ENCODE measurements at regions not wholly inside any gene's neighbourhood (a gene's known extent, or its start where the extent isn't known, plus 50 kb on each side); places are given as distances from the start of the nearest gene placed in this dataset.
"Not testable (repeated sequence)": the region's sequence is repeated elsewhere in the genome, so short reads cannot be mapped to it uniquely, and the experiment has no call there.

DNA sequence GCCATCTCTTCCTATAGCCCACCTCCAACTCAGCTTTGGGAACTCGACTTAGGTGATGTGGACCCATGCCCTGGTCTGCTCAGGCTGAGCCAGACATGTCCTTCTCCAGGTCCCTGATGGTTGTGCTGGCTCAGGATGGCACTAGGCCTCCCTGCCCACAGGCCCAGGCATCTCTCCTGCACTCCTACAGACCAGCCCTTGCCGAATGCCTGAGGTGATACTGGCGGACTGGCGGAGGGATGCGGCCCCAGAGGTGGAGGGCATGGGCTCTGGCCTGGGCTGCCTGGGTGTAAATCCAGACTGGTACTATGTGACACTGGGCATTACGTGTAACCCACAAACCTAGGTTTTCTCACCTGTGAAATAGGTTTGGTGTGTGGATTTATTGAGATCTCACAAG, 352.8 kb downstream of the SHANK2 start:
- Histone ChIP-seq H3K36me3 (ENCODE audit: low read depth) (no peaks in the 10 kb centered on the region), H3K27me3 (ENCODE audit: insufficient read depth, poor library complexity, severe bottlenecking) (no peaks in the 10 kb centered on the region), H3K4me3 (ENCODE audit: severe bottlenecking) (no peak overlapping the region), H3K27ac (ENCODE audit: poor library complexity, severe bottlenecking) (no peak overlapping the region), H3K4me1 (ENCODE audit: insufficient read depth, poor library complexity, severe bottlenecking) (no peaks in the 10 kb centered on the region), H3K9me3 (ENCODE audit: severe bottlenecking) (no peaks in the 10 kb centered on the region)
- ATAC-seq (ENCODE audit: low read depth), result no peak
- DNase-seq (ENCODE audit: low spot score), result no peak
- TF ChIP-seq CTCF (IDR thresholded peaks at IDR 0.05; ENCODE audit: poor library complexity, severe bottlenecking), result no peak

GRCh38 chr11:70900540-70900939, 351.8 kb downstream of the SHANK2 start:
- Histone ChIP-seq H3K36me3 (ENCODE audit: low read depth) (no peaks in the 10 kb centered on the region), H3K4me3 (ENCODE audit: severe bottlenecking) (no peak overlapping the region), H3K4me1 (ENCODE audit: insufficient read depth, poor library complexity, severe bottlenecking) (no peaks in the 10 kb centered on the region), H3K9me3 (ENCODE audit: severe bottlenecking) (no peaks in the 10 kb centered on the region), H3K27ac (ENCODE audit: poor library complexity, severe bottlenecking) (no peak overlapping the region), H3K27me3 (ENCODE audit: insufficient read depth, poor library complexity, severe bottlenecking) (no peaks in the 10 kb centered on the region)
- no peak for DNase-seq (ENCODE audit: low spot score)
- no peak for TF ChIP-seq CTCF (IDR thresholded peaks at IDR 0.05; ENCODE audit: poor library complexity, severe bottlenecking)
- ATAC-seq (ENCODE audit: low read depth), result no peak

DNA sequence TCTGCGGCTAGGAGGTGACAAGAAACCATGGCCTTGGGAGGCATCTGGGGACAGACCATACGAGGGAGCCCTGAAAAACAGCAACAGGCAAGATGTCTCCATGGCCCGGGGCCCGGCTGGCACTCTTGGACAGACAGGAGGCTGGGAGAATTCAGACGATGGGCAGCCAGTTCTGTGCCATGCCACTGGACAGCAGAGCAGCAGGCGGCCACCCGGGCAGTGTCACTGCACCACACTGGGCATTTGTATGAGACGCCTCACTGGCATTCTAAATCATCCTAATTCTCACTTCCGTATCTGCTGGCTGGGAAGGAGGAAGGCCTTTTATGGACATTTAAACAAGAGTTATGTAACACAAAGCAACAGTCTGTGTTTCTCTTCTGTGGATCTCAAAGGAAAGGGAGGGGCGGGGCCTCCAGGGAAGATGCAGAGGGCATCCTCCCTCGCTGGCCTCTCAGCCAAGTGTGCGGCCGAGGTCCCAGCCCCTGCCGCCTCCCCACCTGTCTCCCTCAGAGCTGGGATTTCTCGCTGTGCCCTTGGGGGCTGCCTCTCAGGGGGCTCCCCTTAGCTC, 350.3 kb downstream of the SHANK2 start:
- Histone ChIP-seq H3K36me3 (ENCODE audit: low read depth) (no peaks in the 10 kb centered on the region), H3K9me3 (ENCODE audit: severe bottlenecking) (no peaks in the 10 kb centered on the region), H3K27me3 (ENCODE audit: insufficient read depth, poor library complexity, severe bottlenecking) (no peaks in the 10 kb centered on the region), H3K4me3 (ENCODE audit: severe bottlenecking) (no peak overlapping the region), H3K27ac (ENCODE audit: poor library complexity, severe bottlenecking) (no peak overlapping the region), H3K4me1 (ENCODE audit: insufficient read depth, poor library complexity, severe bottlenecking) (no peaks in the 10 kb centered on the region)
- 0 out of 3 replicates have a peak, but pooled peaks have one; percentile 40 for ATAC-seq (ENCODE audit: low read depth)
- TF ChIP-seq CTCF (IDR thresholded peaks at IDR 0.05; ENCODE audit: poor library complexity, severe bottlenecking), result no peak
- no peak for DNase-seq (ENCODE audit: low spot score)

- ATAC-seq (ENCODE audit: low read depth); H3K27me3 ChIP-seq (ENCODE audit: insufficient read depth, poor library complexity, severe bottlenecking); DNase-seq (ENCODE audit: low spot score): not testable (repeated sequence)
Observed at GRCh38 chr11:70903229-70903628, 349.1 kb downstream of the SHANK2 start.

DNA sequence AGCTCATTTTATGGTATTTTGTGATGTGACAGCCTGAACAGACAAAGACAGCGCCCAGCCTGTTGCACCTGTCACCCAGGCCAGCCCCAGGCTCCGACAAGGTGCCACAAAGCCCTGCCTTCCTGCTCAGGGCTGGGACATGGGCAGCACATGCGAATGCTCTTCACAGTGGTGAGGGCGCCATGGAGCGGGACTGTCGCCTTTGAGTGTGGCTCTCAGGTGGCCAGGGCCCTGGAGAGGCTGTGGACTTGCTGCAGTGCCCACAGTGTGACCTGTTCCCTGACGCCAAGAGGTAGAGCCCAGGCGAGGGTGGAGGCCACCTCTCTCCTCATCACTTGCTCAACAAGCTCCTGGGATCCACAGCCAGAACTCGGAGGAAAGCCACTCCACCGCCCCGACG, 346.3 kb downstream of the SHANK2 start:
- TF ChIP-seq CTCF (IDR thresholded peaks at IDR 0.05; ENCODE audit: poor library complexity, severe bottlenecking), result no peak
- no peaks in the 10 kb centered on the region for H3K36me3 ChIP-seq (ENCODE audit: low read depth)
- no peaks in the 10 kb centered on the region for H3K27me3 ChIP-seq (ENCODE audit: insufficient read depth, poor library complexity, severe bottlenecking)
- no peak overlapping the region for H3K4me3 ChIP-seq (ENCODE audit: severe bottlenecking)
- no peak for ATAC-seq (ENCODE audit: low read depth)
- no peaks in the 10 kb centered on the region for H3K9me3 ChIP-seq (ENCODE audit: severe bottlenecking)
- DNase-seq (ENCODE audit: low spot score), result no peak
- no peak overlapping the region for H3K27ac ChIP-seq (ENCODE audit: poor library complexity, severe bottlenecking)
- no peaks in the 10 kb centered on the region for H3K4me1 ChIP-seq (ENCODE audit: insufficient read depth, poor library complexity, severe bottlenecking)

More at GRCh38 chr11:70903229-70903628, 349.1 kb downstream of the SHANK2 start:
- H3K4me3 ChIP-seq (ENCODE audit: severe bottlenecking); H3K4me1 ChIP-seq (ENCODE audit: insufficient read depth, poor library complexity, severe bottlenecking); H3K36me3 ChIP-seq (ENCODE audit: low read depth); H3K27ac ChIP-seq (ENCODE audit: poor library complexity, severe bottlenecking); H3K9me3 ChIP-seq (ENCODE audit: severe bottlenecking): not testable (repeated sequence)

Data from RWPE2 (cell line).